ENCODE measurements at regions not wholly inside any gene's neighbourhood (a gene's known extent, or its start where the extent isn't known, plus 50 kb on each side); places are given as distances from the start of the nearest gene placed in this dataset.

GRCh38 chr22:22048981-22049531, 66.5 kb upstream of the TOP3B start:
- Mint-ChIP-seq H3K36me3 (ENCODE audit: insufficient read depth in 2 of 2) (no peaks in the 10 kb centered on the region), H3K9me3 (no peaks in the 10 kb centered on the region), H3K4me1 (ENCODE audit: low read depth) (no peaks in the 10 kb centered on the region), H3K4me3 (no peak overlapping the region), H3K27ac (no peak overlapping the region), H3K27me3 (ENCODE audit: low read depth) (peaks cover 30% of the 10 kb centered on the region)
- DNase-seq (no peak), ATAC-seq (replicated peaks in 1 of 2) (no peak)

GRCh38 chr22:22048318-22048942, 65.8 kb upstream of the TOP3B start:
- H3K36me3 Mint-ChIP-seq (ENCODE audit: insufficient read depth in 2 of 2): no peaks in the 10 kb centered on the region
- DNase-seq (no peak), ATAC-seq (replicated peaks in 1 of 2) (no peak)
- H3K4me3 Mint-ChIP-seq: no peak overlapping the region
- H3K27me3 Mint-ChIP-seq (ENCODE audit: low read depth): peaks cover 28% of the 10 kb centered on the region
- no peak overlapping the region for H3K27ac Mint-ChIP-seq
- no peaks in the 10 kb centered on the region for H3K4me1 Mint-ChIP-seq (ENCODE audit: low read depth)
- H3K9me3 Mint-ChIP-seq: no peaks in the 10 kb centered on the region

GRCh38 chr22:22047776-22048175, 65.2 kb upstream of the TOP3B start:
- Mint-ChIP-seq H3K27me3 (ENCODE audit: low read depth) (peaks cover 21% of the 10 kb centered on the region), H3K9me3 (no peaks in the 10 kb centered on the region), H3K36me3 (ENCODE audit: insufficient read depth in 2 of 2) (no peaks in the 10 kb centered on the region), H3K4me1 (ENCODE audit: low read depth) (no peaks in the 10 kb centered on the region), H3K27ac (no peak overlapping the region), H3K4me3 (no peak overlapping the region)
- no peak for ATAC-seq (replicated peaks in 1 of 2)
- no peak for DNase-seq

- Mint-ChIP-seq H3K4me1 (ENCODE audit: low read depth) (no peaks in the 10 kb centered on the region), H3K4me3 (no peak overlapping the region), H3K27ac (no peak overlapping the region), H3K9me3 (no peaks in the 10 kb centered on the region), H3K36me3 (ENCODE audit: insufficient read depth in 2 of 2) (no peaks in the 10 kb centered on the region), H3K27me3 (ENCODE audit: low read depth) (peaks cover 16% of the 10 kb centered on the region)
- DNase-seq (no peak), ATAC-seq (replicated peaks in 1 of 2) (no peak)
Observed at GRCh38 chr22:22047266-22047665, 64.7 kb upstream of the TOP3B start.

GRCh38 chr22:22046370-22046769, 63.8 kb upstream of the TOP3B start:
- Mint-ChIP-seq H3K27me3 (ENCODE audit: low read depth) (peaks cover 13% of the 10 kb centered on the region), H3K4me1 (ENCODE audit: low read depth) (peaks cover 6% of the 10 kb centered on the region), H3K4me3 (no peak overlapping the region), H3K36me3 (ENCODE audit: insufficient read depth in 2 of 2) (no peaks in the 10 kb centered on the region), H3K9me3 (no peaks in the 10 kb centered on the region), H3K27ac (no peak overlapping the region)
- no peak for DNase-seq
- no peak for ATAC-seq (replicated peaks in 1 of 2)

GRCh38 chr22:22045571-22046335, 63.2 kb upstream of the TOP3B start:
- DNase-seq (no peak), ATAC-seq (replicated peaks in 1 of 2) (no peak)
- H3K4me3 Mint-ChIP-seq: no peak overlapping the region
- H3K27ac Mint-ChIP-seq: no peak overlapping the region
- peaks cover 13% of the 10 kb centered on the region for H3K27me3 Mint-ChIP-seq (ENCODE audit: low read depth)
- no peaks in the 10 kb centered on the region for H3K36me3 Mint-ChIP-seq (ENCODE audit: insufficient read depth in 2 of 2)
- H3K9me3 Mint-ChIP-seq: no peaks in the 10 kb centered on the region
- H3K4me1 Mint-ChIP-seq (ENCODE audit: low read depth): peaks cover 6% of the 10 kb centered on the region

GRCh38 chr22:22044153-22044552, 61.6 kb upstream of the TOP3B start:
- no peak overlapping the region for H3K4me3 Mint-ChIP-seq
- no peaks in the 10 kb centered on the region for H3K9me3 Mint-ChIP-seq
- H3K27ac Mint-ChIP-seq: no peak overlapping the region

GRCh38 chr22:22043296-22044078, 60.9 kb upstream of the TOP3B start:
- Mint-ChIP-seq H3K4me1 (ENCODE audit: low read depth) (peaks cover 6% of the 10 kb centered on the region), H3K27me3 (ENCODE audit: low read depth) (peaks cover 13% of the 10 kb centered on the region), H3K9me3 (no peaks in the 10 kb centered on the region), H3K4me3 (no peak overlapping the region), H3K27ac (no peak overlapping the region), H3K36me3 (ENCODE audit: insufficient read depth in 2 of 2) (no peaks in the 10 kb centered on the region)
- DNase-seq: no peak
- no peak for ATAC-seq (replicated peaks in 1 of 2)

More at GRCh38 chr22:22044153-22044552, 61.6 kb upstream of the TOP3B start:
- Mint-ChIP-seq H3K36me3 (ENCODE audit: insufficient read depth in 2 of 2) (no peaks in the 10 kb centered on the region), H3K27me3 (ENCODE audit: low read depth) (peaks cover 13% of the 10 kb centered on the region), H3K4me1 (ENCODE audit: low read depth) (peaks cover 6% of the 10 kb centered on the region)
- no peak for ATAC-seq (replicated peaks in 1 of 2)
- no peak for DNase-seq

- Mint-ChIP-seq H3K4me1 (ENCODE audit: low read depth) (peaks cover 6% of the 10 kb centered on the region), H3K9me3 (no peaks in the 10 kb centered on the region), H3K4me3 (no peak overlapping the region), H3K27me3 (ENCODE audit: low read depth) (peaks cover 13% of the 10 kb centered on the region), H3K36me3 (ENCODE audit: insufficient read depth in 2 of 2) (no peaks in the 10 kb centered on the region), H3K27ac (no peak overlapping the region)
- ATAC-seq (replicated peaks in 1 of 2) (no peak), DNase-seq (no peak)
Observed at GRCh38 chr22:22042599-22043295, 60.2 kb upstream of the TOP3B start.

GRCh38 chr22:22042009-22042408, 59.4 kb upstream of the TOP3B start:
- Mint-ChIP-seq H3K27me3 (ENCODE audit: low read depth) (peaks cover 10% of the 10 kb centered on the region), H3K27ac (peak overlapping the region; percentile 9), H3K36me3 (ENCODE audit: insufficient read depth in 2 of 2) (no peaks in the 10 kb centered on the region), H3K9me3 (no peaks in the 10 kb centered on the region), H3K4me1 (ENCODE audit: low read depth) (peaks cover 6% of the 10 kb centered on the region), H3K4me3 (no peak overlapping the region)
- DNase-seq: no peak
- ATAC-seq (replicated peaks in 1 of 2): no peak

- Mint-ChIP-seq H3K9me3 (no peaks in the 10 kb centered on the region), H3K27ac (no peak overlapping the region), H3K27me3 (ENCODE audit: low read depth) (no peaks in the 10 kb centered on the region), H3K4me3 (no peak overlapping the region), H3K4me1 (ENCODE audit: low read depth) (peaks cover 6% of the 10 kb centered on the region), H3K36me3 (ENCODE audit: insufficient read depth in 2 of 2) (no peaks in the 10 kb centered on the region)
- ATAC-seq (replicated peaks in 1 of 2) (no peak), DNase-seq (no peak)
Observed at GRCh38 chr22:22040908-22041307, 58.3 kb upstream of the TOP3B start.

GRCh38 chr22:22040472-22040871, 57.9 kb upstream of the TOP3B start:
- Mint-ChIP-seq H3K4me3 (no peak overlapping the region), H3K27me3 (ENCODE audit: low read depth) (no peaks in the 10 kb centered on the region), H3K4me1 (ENCODE audit: low read depth) (peaks cover 6% of the 10 kb centered on the region), H3K27ac (no peak overlapping the region), H3K36me3 (ENCODE audit: insufficient read depth in 2 of 2) (no peaks in the 10 kb centered on the region), H3K9me3 (no peaks in the 10 kb centered on the region)
- ATAC-seq (replicated peaks in 1 of 2): no peak
- no peak for DNase-seq
